HG03378 (cell line): ENCODE measurements at regions not wholly inside any gene's neighbourhood (a gene's known extent, or its start where the extent isn't known, plus 50 kb on each side); places are given as distances from the start of the nearest gene placed in this dataset.

Experiments
- ATAC-seq: cut with Tn5 transposase; IDR thresholded peaks from one replicate; pipeline ENCODE4 v1.9.1; 2021; ENCODE audit warnings: mild to moderate bottlenecking, moderate library complexity; ENCODE audit not compliant: unreplicated experiment

GRCh38 chr4:159003420-159004253 is 99.2 kb upstream of the RAPGEF2 start:
- ATAC-seq: no peak

GRCh38 chr4:159006202-159006601 is 96.7 kb upstream of the RAPGEF2 start:
- no peak for ATAC-seq

DNA sequence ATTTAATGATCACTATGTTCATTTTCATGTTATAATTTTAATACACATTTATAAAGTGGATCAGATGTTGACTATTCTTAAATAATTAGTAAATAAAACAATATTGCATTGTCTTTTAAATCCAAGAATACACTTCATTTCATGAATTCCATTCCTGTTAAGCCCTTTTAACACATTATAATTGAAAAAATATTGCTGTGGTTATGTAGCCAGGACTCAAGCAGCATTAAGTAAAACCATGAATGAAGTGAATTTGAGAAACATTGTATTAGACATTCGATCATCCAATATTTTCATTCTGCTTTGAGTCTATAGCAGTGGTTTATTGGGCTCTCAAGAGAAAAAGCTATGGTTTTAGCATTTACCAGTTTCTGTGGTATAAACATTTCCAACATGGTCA is 94.2 kb upstream of the RAPGEF2 start:
- no peak for ATAC-seq

- no peak for ATAC-seq
Observed at GRCh38 chr4:159009521-159009920, 93.4 kb upstream of the RAPGEF2 start.

DNA sequence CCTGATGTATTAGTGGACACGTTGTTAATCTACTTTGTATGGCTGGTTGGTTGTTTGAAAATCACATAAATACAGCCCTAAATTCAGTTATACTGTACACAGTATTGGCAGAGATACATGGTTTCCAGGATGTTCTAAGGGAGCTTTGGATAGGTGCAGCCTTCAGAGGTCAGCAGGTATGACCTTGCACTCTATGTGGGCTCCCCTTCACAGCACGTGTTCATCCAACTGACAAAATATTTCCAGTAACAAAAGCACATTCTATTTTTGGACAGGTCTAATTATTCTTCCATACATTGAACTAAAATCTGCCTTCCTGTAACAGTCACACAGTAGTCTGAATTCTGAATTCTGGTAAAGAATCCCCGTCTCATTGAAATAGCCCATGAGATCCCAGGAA is 92.8 kb upstream of the RAPGEF2 start:
- no peak for ATAC-seq

GRCh38 chr4:159010563-159011260 is 92.2 kb upstream of the RAPGEF2 start:
- ATAC-seq: peak; percentile 48

DNA sequence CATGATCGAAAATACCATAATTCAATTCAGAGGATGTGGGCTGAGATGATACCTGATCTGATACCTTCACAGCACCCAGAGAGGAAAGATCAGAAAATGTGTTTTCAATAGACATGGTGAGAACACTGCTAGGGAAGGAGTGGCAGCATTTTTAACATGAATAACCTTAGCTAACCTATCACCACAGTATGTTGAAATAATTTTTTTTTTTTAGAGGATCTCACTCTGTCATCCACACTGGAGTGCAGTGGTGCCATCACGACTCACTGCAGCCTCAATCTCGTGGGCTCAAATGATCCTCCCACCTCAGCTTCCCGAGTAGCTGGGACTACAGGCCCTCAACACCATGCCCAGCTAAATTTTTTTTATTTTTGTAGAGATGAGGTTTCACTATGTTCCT is 90.5 kb upstream of the RAPGEF2 start:
- ATAC-seq: no peak

- ATAC-seq: no peak
Observed at GRCh38 chr4:159013692-159014091, 89.2 kb upstream of the RAPGEF2 start.

DNA sequence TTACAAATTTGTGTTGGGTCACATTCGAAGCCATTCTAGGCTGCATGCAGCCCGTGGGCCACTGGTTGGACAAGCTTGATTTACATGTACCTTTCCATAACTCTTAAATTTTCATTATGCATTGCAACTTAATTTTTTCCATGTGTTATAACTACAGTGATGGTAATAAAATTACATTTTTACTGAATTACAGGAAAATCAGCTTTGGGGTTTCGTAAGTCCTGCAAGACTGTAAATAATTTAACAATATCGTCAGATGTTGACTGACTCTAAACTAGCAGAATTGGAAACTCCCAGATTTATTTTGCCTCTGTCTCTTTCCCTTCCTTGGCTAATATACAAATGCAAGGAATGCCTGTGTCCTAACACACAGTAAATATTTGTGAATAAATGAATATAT is 88.0 kb upstream of the RAPGEF2 start:
- no peak for ATAC-seq

- ATAC-seq: no peak
Observed at GRCh38 chr4:159015841-159016240, 87.0 kb upstream of the RAPGEF2 start.

- ATAC-seq: peak; percentile 40
Observed at GRCh38 chr4:159016593-159017024, 86.3 kb upstream of the RAPGEF2 start.

DNA sequence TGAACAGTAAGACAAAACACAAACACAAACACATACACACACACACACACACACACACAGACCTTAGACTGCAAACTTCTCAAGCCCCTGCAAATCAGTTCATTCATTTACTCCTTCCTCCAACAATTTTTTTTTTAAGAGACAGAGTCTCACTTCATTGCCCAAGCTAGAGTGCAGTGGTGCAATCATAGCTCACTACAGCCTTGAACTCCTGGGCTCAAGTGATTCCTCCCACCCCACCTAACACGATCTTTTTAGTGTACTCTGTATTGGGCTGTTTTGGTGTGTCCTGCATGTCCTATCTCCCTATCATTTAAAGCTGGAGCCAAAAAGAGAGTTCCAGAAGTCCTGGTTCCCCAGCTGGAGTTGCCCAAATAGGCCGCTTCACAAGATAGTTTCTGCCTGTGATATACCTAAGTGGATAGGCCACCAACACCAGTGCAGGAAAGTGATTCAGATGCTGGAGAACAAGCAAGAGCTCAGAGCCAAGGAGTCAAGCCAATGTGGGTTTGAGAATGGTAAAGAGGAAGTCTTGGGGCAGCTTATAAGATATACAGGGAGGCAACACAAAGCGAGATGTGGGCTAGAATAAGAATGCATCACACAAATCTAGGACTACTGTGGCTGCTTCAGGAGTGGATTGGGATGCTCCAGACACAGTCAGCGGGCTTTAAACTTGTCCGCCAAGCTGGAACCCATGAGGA is 85.4 kb upstream of the RAPGEF2 start:
- peak; percentile 23 for ATAC-seq

DNA sequence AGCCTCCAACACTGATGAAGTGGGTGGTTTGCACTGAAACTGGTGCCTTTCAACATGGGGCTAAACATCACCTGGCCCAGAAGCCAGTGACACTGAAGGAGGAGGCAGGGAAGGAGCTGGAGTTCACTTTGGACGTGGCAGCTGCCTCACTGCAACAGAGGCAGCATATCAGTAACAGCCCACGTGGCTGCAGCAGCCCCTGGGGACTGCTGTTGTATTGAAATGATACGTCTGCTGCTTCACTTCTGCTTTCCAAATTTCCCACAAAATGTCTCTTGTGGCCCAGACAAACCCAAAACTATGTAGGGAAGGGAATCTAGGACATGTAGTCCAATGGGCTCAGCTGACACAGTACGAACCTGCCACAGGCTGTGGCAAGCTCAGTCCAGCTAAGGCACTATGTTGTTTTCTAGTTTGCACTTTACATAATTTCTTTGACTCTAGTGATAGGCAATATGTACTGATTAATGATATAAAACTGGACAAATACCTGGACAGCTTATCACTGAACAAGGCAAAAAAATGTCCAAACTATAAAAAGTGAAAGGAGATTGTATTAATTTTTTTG is 84.7 kb upstream of the RAPGEF2 start:
- peak; percentile 97 for ATAC-seq

DNA sequence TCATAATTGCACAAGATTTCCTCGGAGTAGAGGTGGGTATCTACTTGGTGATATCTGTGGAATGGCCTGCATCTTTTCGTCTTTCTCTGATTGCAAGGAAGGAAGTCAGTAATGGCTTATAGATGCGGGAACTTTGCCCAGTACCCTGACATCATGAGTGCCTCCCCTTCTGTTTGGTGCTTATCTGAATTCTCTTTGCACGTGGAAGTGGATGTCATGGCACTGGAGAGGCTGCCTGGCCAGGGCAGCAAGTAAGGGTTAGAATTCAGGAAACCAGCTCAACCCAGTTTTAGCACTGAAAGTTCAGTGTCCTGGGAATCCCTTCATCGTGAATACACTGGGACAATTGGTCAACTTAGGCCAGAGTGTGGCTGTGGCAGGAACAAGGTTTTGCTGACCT is 83.5 kb upstream of the RAPGEF2 start:
- no peak for ATAC-seq

DNA sequence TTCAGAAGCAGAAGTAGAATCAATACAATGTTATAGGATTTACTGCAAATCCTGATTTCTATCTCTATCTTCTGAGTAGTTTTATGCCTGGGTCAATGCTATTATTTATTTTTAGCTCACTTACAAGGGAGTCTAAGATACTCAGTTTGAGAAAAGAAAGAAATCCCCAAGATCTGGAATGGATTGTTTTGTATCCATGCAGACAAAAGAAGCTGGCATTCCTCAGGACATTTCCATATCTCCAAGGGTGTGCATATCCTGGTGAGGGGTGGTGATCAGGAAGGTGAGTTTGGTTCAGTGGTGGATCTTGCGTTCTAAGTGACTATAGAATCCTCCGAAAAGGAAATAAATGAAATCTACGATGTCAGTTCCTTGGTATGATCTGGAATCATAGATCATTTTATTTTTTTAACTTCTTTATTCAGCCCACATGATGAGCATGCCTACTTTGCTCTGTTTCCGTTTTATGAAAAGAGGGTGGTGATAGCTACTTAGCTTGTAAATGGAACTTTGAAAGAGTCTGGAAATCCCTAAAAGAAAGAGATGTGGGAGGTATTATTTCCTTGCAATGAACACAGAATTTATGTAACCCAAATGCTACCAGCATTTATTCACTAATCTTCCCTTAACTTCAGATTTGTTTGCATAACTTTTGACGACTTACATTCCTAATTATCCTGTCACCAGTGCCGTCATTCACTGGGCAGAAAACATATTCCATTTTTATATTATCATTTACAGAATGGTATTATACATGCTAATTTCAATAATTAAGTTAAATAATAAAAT is 81.1 kb upstream of the RAPGEF2 start:
- no peak for ATAC-seq

DNA sequence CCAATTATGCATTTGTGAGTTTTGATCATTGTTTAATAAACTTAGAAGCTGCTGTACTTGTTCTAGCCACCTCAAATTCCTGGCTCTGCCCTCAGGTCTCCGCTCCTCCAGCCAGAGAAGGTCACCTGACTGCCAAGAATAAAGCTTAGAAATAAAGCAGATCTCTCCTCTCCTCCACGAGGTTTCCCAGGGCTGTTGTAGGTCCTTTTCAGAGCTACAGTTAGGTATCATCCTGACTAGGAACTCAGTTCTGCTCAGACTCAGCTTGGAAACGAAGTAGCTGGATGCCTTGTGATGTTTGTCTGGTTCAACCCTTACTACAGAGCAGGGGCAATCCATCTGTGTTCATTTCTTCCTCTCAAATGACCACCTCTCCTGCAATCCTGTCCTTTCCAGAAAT is 79.1 kb upstream of the RAPGEF2 start:
- ATAC-seq: no peak

GRCh38 chr4:159024266-159024665 is 78.6 kb upstream of the RAPGEF2 start:
- no peak for ATAC-seq

GRCh38 chr4:159024828-159025227 is 78.1 kb upstream of the RAPGEF2 start:
- ATAC-seq: no peak

DNA sequence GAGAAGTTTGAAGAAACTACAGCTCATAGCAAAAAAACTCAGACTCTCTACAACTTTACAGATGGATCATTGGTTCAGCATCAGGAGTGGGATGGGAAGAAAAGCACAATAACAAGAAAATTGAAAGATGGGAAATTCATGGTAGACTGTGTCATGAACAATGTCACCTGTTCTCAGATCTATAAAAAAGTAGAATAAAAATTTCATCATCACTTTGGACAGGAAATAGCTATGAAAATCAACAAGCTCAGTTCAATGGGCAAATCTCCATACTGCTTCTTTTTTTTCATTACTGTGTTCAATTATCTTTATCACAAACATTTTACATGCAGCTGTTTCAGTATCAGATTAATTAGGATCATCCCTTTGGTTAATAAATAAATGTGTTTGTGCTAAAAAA is 76.5 kb upstream of the RAPGEF2 start:
- ATAC-seq: no peak

GRCh38 chr4:159027535-159027934 is 75.3 kb upstream of the RAPGEF2 start:
- peak; percentile 83 for ATAC-seq

DNA sequence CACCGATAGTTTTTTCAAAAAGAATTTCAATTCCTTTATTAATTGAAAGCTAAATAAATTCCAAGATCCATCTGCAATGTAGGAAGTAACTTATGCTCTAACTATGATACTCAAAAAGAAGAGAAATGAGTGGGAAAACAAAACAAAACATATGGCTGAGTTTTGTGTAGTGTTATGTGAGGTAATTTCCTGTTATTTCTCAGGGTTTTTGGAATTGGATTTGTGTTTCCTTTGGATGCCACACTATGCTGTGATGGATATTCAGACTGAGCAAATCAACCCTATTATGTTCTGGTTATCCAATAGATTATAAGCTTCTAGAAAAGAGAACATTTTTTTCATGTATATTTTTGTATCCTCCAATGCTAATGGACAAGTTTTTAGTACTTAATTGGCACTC is 73.4 kb upstream of the RAPGEF2 start:
- no peak for ATAC-seq
